Vagina (tissue), 2 donors: ENCODE measurements at regions not wholly inside any gene's neighbourhood (a gene's known extent, or its start where the extent isn't known, plus 50 kb on each side); places are given as distances from the start of the nearest gene placed in this dataset.

Source experiments
- DNase-seq, 2 donors: peaks; one replicate each; pipeline ENCODE4 v3.0.0-alpha.2; 2017; ENCODE audit errors: extremely low spot score in 2 of 2
- H3K27ac ChIP-seq: fragments of 200-600 bp; sonication (generic); one replicate; pipeline ENCODE4 v1.5.1; 2019
- H3K27me3 ChIP-seq: fragments of 200-600 bp; sonication (generic); one replicate; pipeline ENCODE4 v1.5.1; 2019
- H3K36me3 ChIP-seq, 2 donors: fragments of 200-600 bp; sonication (generic); one replicate each; pipeline ENCODE4 v1.5.1; 2017 to 2019
- H3K4me1 ChIP-seq: fragments of 200-600 bp; sonication (generic); one replicate; pipeline ENCODE4 v1.5.1; 2019
- H3K4me3 ChIP-seq, 2 donors: fragments of 200-600 bp; sonication (generic); 1 replicate in 1 of 2; 2 replicates in 1 of 2; pipeline ENCODE4 v1.5.1; 2016 to 2019
- H3K9me3 ChIP-seq: fragments of 200-600 bp; sonication (generic); one replicate; pipeline ENCODE4 v1.5.1; 2019
- POLR2A ChIP-seq, 2 donors: fragments of 450-650 bp; IDR thresholded peaks; one replicate each; pipeline ENCODE4 v1.6.1; 2017; ENCODE audit warnings: antibody characterized with exemption in 2 of 2, mild to moderate bottlenecking in 2 of 2, moderate library complexity in 2 of 2
- POLR2AphosphoS5 ChIP-seq, 2 donors: sonication (generic); formaldehyde crosslinking; IDR thresholded peaks; one replicate each; pipeline ENCODE4 v1.9.0; 2017; ENCODE audit warnings: antibody characterized with exemption in 2 of 2, mild to moderate bottlenecking in 2 of 2, low read depth in 1 of 2; ENCODE audit not compliant: insufficient read depth in 1 of 2
- intact Hi-C: fragments of 100-400 bp; cut with DNase I; formaldehyde crosslinking; loops from one replicate; pipeline ENCODE4 v1.15.1; 2023
- TF ChIP-seq, protein P1 (sequence below), 3 experiments: fragments of 450-650 bp in 2 of 3; fragments of 200-600 bp in 1 of 3; sonication (generic) in 1 of 3; IDR thresholded peaks; one replicate each; pipeline ENCODE4 v1.5.1; 2017 to 2019; ENCODE audit warnings: antibody characterized with exemption in 3 of 3, mild to moderate bottlenecking in 2 of 3, moderate library complexity in 2 of 3

DNA sequence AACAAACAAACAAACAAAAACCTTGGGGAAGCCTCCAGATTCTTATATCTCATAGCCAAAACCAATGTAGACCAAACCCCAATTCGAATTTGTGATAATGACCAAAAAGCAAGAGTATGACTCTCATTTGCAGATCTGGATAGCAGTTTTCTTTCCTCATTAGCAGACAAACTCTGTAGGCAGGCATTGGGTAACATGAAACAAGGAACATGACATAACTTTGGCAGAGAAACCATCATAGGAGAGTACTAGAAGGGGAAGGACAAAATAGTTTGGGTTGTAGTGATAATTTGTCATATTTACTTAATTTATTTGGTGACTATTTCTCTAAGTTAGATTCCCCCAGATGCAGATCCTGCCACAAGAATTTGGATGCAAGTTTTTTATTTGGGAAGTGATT lies 187.8 kb downstream of the MID1IP1 start:
- no peak for DNase-seq
- Histone ChIP-seq H3K4me3 (no peak overlapping the region), H3K27ac (no peak overlapping the region), H3K36me3 (no peaks in the 10 kb centered on the region), H3K27me3 (no peaks in the 10 kb centered on the region), H3K4me1 (no peaks in the 10 kb centered on the region), H3K9me3 (no peaks in the 10 kb centered on the region)
- intact Hi-C loops: no loop called here
- TF ChIP-seq POLR2A (IDR thresholded peaks at IDR 0.05): no peak
- TF ChIP-seq, protein P1, sequence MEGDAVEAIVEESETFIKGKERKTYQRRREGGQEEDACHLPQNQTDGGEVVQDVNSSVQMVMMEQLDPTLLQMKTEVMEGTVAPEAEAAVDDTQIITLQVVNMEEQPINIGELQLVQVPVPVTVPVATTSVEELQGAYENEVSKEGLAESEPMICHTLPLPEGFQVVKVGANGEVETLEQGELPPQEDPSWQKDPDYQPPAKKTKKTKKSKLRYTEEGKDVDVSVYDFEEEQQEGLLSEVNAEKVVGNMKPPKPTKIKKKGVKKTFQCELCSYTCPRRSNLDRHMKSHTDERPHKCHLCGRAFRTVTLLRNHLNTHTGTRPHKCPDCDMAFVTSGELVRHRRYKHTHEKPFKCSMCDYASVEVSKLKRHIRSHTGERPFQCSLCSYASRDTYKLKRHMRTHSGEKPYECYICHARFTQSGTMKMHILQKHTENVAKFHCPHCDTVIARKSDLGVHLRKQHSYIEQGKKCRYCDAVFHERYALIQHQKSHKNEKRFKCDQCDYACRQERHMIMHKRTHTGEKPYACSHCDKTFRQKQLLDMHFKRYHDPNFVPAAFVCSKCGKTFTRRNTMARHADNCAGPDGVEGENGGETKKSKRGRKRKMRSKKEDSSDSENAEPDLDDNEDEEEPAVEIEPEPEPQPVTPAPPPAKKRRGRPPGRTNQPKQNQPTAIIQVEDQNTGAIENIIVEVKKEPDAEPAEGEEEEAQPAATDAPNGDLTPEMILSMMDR (IDR thresholded peaks at IDR 0.05): no peak
- no peak for TF ChIP-seq POLR2AphosphoS5 (IDR thresholded peaks at IDR 0.05; ENCODE audit: insufficient read depth in 1 of 2, low read depth in 1 of 2)

DNA sequence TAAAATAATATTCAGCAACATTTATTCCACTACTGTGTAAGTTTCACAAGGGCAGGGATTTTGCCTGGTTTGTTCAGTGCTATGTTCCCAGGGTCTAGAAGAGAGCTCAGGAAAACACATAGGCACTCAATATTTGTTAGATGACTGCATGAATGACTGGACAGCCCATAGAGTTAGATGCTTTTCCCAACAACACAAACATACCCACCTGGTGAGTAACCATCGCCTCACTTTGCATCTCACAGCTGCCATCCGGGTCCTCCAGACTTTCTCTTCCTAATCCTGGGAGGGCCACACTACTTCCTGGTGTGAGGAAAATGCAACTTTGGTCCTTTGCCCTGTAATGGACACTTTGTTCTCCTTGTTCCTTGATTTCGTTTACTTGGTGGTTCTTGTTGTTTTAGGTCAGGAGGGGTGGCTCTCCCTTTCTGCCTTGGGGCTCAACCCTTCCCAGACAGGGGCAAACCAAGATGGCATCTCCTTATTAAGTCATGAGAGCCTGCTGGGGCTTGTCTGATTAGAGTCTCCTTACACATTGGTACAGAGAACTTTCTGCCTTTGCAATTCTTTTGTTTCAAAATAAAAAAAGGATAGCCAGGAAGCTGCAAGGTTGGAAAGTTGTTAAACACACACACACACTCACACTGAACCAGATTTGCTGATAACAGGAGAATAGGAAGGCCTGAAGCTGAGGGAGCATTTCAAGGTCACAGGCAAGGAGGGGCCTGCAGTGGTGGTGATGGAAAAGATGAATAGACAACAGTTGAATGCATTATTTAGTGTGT lies 190.6 kb downstream of the MID1IP1 start:
- no peaks in the 10 kb centered on the region for H3K36me3 ChIP-seq
- no peaks in the 10 kb centered on the region for H3K4me1 ChIP-seq
- no peaks in the 10 kb centered on the region for H3K27me3 ChIP-seq
- no peak overlapping the region for H3K27ac ChIP-seq
- no peak for TF ChIP-seq POLR2AphosphoS5 (IDR thresholded peaks at IDR 0.05; ENCODE audit: insufficient read depth in 1 of 2, low read depth in 1 of 2)
- TF ChIP-seq POLR2A (IDR thresholded peaks at IDR 0.05): no peak
- TF ChIP-seq, protein P1 (IDR thresholded peaks at IDR 0.05): no peak
- no peak overlapping the region for H3K4me3 ChIP-seq
- H3K9me3 ChIP-seq: no peaks in the 10 kb centered on the region
- intact Hi-C loops: no loop called here
- DNase-seq: no peak

DNA sequence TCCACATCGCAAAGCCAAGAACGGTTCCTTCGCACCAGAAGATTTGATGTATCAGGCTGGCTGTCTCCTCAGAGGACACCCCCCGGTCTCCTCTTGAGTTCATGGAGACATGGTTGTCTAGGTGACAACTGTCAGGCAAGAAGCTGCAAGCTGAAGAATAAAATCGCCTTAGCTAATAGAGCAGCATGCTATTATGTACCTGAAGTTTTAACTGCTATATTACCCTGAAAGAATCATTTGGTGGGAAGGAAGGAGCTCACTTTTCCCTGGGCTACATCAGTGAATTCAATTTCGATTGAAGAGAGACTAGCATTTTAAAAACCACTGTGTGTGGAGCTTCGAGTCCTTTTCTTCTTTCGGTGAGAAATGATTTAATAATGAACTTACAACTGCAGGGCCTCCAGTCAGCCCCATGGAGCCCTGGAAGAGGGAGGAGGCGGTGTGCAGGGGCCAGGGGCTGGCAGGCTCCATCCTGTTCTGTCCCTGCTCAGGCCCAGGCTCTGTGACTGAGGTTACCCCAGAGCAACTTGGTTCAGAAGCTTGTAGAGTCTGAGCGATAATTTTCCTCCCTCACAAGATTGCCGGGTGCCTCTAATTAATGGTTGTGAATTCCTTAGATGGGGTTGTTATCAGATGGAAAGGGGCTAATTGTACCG lies 191.3 kb downstream of the MID1IP1 start:
- H3K27ac ChIP-seq: no peak overlapping the region
- DNase-seq: no peak
- intact Hi-C loops: no loop called here
- H3K36me3 ChIP-seq: no peaks in the 10 kb centered on the region
- no peaks in the 10 kb centered on the region for H3K27me3 ChIP-seq
- no peaks in the 10 kb centered on the region for H3K4me1 ChIP-seq
- H3K9me3 ChIP-seq: no peaks in the 10 kb centered on the region
- no peak for TF ChIP-seq POLR2AphosphoS5 (IDR thresholded peaks at IDR 0.05; ENCODE audit: insufficient read depth in 1 of 2, low read depth in 1 of 2)
- TF ChIP-seq, protein P1 (IDR thresholded peaks at IDR 0.05): no peak
- no peak for TF ChIP-seq POLR2A (IDR thresholded peaks at IDR 0.05)
- H3K4me3 ChIP-seq: no peak overlapping the region

DNA sequence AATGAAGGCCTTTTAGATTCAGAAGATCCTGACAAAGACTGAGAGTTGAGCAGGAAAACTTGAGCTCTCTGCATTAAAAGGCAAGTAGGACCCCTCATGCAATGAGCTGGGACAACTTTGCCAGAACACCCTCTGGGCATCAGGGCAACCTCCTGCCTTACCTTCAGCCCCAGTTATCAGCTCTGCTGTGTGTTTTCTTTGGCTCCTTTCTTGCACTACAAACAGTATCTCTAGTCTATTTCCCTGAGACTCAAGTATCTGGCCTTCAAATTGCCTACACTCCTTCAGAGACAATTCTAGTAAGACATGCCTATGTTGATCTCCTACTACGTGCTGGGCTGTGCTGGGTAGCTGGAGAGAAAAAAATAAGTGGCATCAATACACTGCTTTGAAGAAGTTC lies 192.2 kb downstream of the MID1IP1 start:
- TF ChIP-seq POLR2A (IDR thresholded peaks at IDR 0.05): no peak
- TF ChIP-seq, protein P1 (IDR thresholded peaks at IDR 0.05): no peak
- no peak for TF ChIP-seq POLR2AphosphoS5 (IDR thresholded peaks at IDR 0.05; ENCODE audit: insufficient read depth in 1 of 2, low read depth in 1 of 2)
- Histone ChIP-seq H3K27me3 (no peaks in the 10 kb centered on the region), H3K27ac (no peak overlapping the region), H3K9me3 (no peaks in the 10 kb centered on the region), H3K36me3 (no peaks in the 10 kb centered on the region), H3K4me3 (no peak overlapping the region), H3K4me1 (no peaks in the 10 kb centered on the region)
- DNase-seq: no peak
- intact Hi-C loops: no loop called here

DNA sequence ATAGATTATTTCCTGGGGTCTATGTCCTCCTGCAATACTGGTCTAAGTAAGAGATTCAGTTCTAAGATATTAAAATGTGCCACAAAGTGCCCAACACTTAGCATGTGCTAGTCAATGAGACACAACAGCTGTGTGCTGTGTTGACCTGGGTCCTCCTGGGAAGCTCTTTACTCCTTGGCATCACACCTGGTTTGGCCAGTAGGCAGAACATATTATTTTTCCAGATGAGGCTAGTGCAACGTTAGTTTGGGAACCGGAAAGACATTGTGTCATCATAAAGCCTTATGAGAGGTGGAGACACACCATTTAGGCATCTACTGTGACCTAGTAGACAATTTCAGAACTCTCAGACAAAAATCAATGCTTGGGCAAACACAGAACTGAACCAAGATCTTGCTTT lies 197.8 kb downstream of the MID1IP1 start:
- peak in 1 of 2 donors; percentile 25 for DNase-seq
- no peaks in the 10 kb centered on the region for H3K27me3 ChIP-seq
- H3K9me3 ChIP-seq: no peaks in the 10 kb centered on the region
- H3K36me3 ChIP-seq: no peaks in the 10 kb centered on the region
- no peak for TF ChIP-seq POLR2A (IDR thresholded peaks at IDR 0.05)
- TF ChIP-seq POLR2AphosphoS5 (IDR thresholded peaks at IDR 0.05; ENCODE audit: insufficient read depth in 1 of 2, low read depth in 1 of 2): no peak
- TF ChIP-seq, protein P1 (IDR thresholded peaks at IDR 0.05): no peak
- H3K4me1 ChIP-seq: no peaks in the 10 kb centered on the region
- H3K27ac ChIP-seq: no peak overlapping the region
- no peak overlapping the region for H3K4me3 ChIP-seq
- intact Hi-C loops: no loop called here
